GM12873 (cell line): ENCODE measurements at regions not wholly inside any gene's neighbourhood (a gene's known extent, or its start where the extent isn't known, plus 50 kb on each side); places are given as distances from the start of the nearest gene placed in this dataset.

Source experiments
- CTCF ChIP-seq: IDR thresholded peaks from 2 replicates; pipeline ENCODE4 v1.5.1; 2012; ENCODE audit warnings: low read depth, mild to moderate bottlenecking, moderate library complexity, low read length, control low read depth; ENCODE audit not compliant: insufficient read depth; ENCODE audit errors: missing control alignments

GRCh38 chr3:177536873-177537272, 339.6 kb upstream of the TBL1XR1 start:
- no peak for TF ChIP-seq CTCF

- TF ChIP-seq CTCF = no peak
Observed at GRCh38 chr3:177537612-177538011, 340.3 kb upstream of the TBL1XR1 start.

- no peak for TF ChIP-seq CTCF
Observed at GRCh38 chr3:177538048-177538749, 340.9 kb upstream of the TBL1XR1 start.

GRCh38 chr3:177538750-177539730, 341.8 kb upstream of the TBL1XR1 start:
- no peak for TF ChIP-seq CTCF

- no peak for TF ChIP-seq CTCF
Observed at GRCh38 chr3:177541541-177541940, 344.3 kb upstream of the TBL1XR1 start.

GRCh38 chr3:177545964-177546363, 348.7 kb upstream of the TBL1XR1 start:
- TF ChIP-seq CTCF = no peak

- no peak for TF ChIP-seq CTCF
Observed at GRCh38 chr3:177547711-177548350, 350.5 kb upstream of the TBL1XR1 start.
